NCI-H2227 treated with DMSO at 0.1 percent for 48 hours (cell line): ENCODE measurements at regions not wholly inside any gene's neighbourhood (a gene's known extent, or its start where the extent isn't known, plus 50 kb on each side); places are given as distances from the start of the nearest gene placed in this dataset.
"Not testable (repeated sequence)": the region's sequence is repeated elsewhere in the genome, so short reads cannot be mapped to it uniquely, and the experiment has no call there.

ENCODE experiments used
- DNase-seq: peaks from one replicate; lab custom pipeline; 2025; lab: John Stamatoyannopoulos, UW

DNA sequence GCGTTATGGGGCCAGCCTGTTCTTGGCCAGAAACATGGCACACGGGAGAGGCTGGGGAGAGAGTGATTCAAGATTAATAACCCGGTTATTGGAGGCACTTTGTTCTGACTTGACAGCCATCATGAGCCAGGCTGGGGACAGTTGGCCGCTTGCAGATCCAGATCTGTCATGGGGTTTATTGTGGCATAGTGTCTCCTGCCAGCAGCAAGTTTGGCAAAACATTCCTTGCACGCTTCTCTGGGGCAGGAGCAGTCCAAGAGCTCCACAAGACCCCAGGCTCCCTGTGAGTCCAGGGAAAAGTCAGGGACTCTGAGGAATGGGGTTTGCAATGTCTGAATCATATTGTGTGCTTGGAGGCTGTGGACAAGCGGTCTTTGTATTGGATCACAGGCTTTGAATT, 270.4 kb downstream of the MIAT start:
- DNase-seq, result no peak

DNA sequence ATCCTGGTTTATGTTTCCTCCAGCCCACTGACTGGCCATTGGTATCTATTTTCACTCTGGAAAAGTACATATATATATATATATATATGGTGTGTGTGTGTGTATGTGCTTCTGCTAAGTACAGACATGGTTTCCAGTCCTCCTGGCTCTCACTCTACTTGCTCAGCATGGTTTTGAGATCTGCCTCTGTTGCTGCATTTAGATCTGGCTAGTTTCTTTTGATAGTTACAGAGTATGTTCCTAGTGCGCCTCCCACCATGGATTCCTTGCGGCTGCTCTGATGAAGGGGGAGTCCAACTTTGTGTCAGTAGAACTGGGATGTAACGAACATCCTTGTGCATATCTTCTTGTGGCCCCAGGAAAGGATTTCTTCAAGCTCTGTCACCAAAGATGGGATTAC, 274.1 kb downstream of the MIAT start:
- no peak for DNase-seq

DNA sequence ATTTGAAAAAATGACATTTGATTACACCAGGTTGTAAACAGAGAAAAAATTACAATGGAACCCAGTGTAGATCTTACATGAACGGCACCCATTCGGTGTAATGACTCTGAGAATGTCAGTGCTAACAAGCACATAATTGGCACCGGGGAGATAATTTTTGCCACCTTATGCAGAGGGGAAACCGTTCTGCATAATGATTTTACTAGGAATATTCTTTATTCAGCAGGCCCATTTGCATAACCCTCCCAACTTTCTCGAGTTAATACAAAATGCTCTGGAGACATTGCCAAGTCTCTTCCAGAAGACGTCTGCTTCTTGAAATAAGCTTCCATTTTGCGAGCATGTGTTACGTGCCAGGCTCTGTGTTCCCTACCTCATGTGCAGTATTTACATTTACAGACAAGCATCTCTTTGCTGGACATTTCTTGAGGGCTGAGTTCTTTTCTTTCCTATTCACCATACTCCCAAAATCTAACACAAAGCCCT, 275.8 kb downstream of the MIAT start:
- DNase-seq, result no peak

DNA sequence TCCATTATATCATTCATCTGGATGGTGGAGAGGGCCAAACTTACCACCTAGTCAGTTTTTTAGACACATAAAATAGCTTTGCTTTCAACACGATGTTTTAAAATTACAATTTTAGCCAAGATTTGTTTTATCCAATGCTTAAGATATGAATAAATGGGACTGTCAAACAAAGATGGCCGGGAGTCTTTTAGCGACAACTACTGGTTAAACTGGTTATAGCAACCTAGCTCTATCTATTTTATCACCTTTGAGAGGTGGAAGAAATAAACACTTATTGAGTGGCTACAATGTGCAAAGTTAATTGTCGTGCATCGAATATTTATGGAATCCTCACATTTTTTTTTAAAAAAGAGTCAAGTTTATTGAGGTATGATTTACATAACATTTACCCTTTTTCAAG, 279.8 kb downstream of the MIAT start:
- DNase-seq, result no peak

DNA sequence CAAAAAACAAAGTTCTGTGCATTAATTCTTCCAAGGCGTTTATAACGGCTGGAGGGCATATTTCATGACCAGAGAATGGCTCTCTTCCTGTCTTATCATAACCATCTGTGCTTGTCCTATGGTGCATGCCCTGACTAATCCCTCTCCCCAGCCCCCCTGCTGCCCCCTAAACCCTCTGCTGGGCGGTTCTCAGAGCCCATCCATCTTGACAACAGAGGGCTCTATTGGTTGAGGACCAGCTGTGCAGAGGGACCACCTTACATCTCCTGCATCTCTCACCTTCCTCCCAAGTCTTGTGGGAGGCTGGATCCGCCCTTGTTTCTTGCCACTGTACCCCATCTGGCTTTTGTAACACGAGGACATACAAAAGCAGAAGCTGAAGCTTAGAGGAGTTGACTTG, 282.1 kb downstream of the MIAT start:
- DNase-seq, result no peak

DNA sequence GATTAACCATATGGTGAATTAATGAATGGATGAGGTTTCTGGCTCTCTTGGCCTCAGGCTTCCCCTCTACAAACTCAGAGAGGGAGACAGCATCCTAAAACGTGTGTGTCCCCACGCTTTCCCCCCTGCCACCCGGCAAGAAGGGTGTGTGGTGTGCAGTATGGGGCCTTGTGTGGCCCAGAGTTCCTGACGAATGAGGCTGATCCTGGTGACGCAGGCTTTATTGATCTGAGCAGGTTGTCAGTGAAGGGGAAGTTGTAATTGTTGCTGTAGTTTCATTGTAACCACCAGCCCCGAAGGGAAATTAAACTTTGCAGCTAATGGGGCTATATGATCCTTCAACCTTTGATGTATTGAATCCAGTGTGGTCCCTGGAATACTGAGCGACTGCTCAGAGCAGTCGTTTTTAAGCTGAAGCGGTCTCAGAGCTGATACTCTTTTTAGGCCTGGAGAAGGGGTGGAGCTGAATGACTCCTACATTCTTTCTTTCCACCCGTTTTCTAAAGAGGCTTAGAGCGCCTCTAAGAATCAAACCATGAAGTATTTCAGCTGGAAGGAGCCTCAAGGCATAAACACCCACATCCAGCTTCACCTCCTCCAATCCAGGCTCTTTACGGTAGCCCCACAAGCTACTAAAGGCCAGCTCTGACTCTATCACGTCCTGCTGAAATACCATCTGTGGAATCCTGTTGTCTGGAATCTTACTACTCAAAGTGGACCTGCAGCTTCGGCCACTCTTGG, 284.7 kb downstream of the MIAT start:
- DNase-seq, result no peak

DNA sequence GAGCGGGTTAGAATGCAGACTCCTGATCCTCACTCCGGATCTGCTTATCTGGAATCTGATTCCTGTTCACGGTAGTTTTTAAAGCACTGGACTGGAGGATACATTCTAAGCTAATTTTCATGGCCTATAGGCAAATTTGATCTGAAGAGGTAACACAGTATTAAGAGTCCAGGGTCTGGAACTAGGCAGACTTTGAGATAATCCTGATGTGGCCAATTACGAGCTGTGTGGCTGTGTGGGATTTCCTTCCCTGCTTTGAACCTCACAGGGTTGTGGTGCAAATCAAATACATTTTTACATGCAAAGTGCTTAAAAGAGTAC, 285.2 kb downstream of the MIAT start:
- no peak for DNase-seq

DNA sequence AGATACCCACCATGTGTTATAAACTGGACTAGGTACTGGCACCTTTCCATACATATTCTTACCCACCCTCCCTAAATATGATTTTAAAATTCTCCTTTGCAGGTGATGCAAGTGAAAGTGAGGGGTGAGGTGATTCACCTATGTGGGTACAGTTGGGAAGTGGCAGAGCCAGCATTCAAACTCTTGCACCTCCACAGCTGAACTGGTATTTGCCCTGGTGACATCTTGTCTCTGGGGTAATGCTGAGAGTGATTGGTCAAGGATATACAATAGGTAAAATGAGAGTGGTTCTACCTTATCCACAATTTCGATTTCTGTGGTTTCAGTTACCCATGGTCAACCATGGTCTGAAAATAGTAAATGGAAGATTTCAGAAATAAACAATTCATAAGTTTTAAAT, 288.2 kb downstream of the MIAT start:
- no peak for DNase-seq

DNA sequence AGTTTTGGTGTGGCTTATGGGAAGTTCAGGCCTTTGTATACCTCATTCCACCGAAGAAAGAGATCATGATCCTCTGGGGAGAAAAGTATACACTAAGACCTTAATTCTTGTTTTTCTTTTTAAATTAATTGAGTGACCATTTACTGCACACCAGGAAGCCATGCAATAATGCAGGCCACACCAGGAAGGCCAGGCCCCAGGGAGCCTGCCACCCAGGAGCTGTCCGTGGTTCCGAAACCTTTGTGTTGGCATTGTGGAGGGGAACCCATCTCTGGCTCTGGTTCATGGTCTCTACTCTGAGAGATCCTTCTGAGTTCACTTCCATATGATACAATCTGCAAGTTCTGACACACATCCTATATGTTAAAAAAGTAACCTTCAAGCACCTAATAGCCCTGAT, 291.8 kb downstream of the MIAT start:
- DNase-seq, result no peak

DNA sequence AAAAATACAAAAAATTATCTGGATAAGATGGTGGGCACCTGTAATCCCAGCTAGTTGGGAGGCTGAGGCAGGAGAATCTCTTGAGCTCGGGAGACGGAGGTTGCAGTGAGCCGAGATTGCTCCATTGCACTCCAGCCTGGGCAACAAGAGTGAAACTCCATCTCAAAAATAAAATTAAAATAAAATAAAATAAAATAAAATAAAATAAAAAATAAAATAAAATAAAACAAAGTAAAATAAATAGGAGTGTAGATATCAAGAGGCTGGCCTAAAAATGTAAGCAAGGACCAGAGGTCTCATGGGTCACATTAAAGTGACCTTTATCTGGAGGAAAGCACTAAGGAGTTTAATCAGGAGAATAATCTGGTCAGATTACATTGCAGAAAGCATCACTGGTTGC, 293.8 kb downstream of the MIAT start:
- not testable (repeated sequence) for DNase-seq

DNA sequence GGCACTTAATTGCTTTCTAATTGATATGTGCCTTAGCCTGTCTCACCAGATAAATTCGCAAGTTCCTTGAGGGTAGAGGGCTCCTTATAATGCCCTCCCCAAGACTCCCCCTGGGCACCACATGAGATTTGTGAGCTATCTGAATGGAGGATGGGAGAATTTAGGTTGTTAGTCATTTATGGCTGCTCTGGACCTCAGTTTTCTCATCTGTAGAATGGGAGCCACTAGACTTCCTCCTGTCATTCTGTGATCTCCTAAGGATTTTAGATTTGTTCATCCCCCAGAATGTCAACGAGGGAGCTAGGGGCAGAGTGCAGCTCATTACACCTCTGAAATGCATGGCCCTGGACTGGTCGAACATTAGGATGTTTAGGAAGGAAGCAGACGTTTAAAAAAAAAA, 294.6 kb downstream of the MIAT start:
- DNase-seq, result no peak

DNA sequence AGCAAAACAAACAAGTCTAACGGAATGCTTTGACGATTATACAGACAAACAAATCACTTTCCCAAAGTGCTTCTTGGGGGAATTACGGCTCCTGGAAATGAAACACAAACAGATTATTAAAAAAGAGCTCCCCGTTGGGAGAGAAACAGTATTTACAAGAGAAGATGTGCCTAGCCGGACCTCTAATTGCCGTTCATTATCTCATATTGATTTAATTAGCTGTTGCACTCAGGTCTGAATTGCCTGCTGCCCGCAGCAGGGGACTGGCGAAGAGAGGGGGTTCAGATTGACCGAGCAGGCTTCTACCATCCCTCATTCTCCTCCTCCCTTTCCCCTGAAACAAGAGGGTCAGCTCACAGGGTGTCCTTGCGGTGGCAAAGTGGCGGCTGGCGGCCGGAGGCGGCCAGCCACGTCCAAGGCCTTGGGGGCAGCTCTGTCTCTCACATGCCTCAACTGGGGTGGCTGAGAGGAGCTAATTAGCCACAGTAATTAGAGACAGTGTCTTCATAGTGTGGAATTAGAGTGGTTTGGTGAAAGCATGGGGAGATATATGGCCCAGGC, 295.1 kb downstream of the MIAT start:
- peak; percentile 74 for DNase-seq

DNA sequence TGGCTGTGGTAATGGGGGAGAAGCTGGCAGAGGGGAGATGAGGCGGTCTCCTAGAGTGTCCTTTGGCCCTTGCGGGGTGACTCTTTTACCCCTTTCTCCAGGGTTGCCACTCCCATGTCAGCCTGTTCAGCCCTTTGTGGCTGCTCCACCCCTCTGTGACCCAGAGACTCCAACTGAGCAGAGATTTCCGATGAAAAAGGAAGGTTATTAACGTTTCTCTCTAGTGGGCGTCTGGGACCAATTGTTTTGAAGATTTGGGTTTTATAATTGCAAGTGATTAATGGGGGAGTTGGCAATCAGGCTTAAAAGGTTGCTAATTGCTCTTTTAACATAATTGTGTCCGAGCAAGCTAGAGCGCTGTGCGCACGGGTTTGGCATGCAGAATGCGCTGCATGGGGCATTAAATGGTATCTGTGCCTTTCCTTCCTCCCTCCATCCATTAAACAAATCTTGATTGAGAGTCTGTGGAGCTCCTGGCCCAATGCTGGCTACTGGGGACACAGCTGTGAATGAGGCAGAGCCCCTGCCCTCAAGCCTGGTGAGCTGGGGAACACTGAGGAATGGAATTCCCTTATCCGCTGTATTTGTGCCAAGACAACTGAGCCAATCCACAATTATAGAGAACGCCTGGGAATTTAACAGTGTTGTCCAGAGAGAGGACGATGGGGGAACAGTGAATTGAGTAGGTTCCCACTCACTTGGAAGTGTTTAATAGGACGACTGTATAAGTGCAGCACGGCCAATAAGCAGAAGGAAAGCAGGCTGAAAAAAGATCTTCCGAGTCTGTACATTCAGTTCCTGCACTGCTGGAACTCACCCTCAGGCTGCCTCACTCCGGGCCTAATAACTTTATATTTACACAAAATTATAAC, 295.9 kb downstream of the MIAT start:
- peak; percentile 25 for DNase-seq

DNA sequence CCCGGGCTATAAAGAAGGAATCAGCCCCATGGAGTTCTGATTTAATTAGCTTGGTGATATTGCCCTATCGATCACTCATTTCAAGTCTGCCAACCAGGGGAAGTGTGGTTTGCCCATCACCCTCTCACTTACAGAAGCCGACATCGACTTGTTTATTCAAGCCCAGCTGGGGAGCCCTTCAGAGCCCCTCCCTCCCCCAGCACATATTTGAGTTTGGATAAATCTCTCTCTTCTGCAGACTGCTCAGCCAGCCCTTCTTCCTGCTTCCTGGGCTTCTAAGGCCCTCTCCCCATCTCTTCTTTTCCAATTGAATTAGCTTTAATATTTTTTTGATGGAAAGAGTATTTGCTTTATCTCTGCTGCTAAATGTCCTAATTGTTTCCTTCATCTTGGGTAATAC, 299.0 kb downstream of the MIAT start:
- DNase-seq, result no peak

DNA sequence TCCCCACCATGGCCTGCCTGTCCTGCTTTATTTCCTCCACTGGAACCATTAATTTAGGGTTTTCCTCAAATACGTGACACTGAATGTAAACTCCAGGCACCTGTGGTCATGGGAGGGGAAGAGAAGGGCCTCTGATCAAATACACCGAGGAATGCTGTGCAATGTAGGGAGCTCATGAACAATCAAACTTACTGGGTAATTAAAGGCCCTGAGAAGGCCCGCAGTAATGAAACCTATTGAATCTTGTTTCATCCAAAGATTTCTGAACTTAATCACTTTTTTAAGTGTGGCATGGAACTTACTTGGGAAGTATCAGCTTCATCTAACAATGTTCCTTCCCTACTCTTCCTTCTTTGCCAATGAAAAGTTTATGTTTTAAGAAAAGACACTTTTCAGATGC, 299.8 kb downstream of the MIAT start:
- DNase-seq, result no peak

DNA sequence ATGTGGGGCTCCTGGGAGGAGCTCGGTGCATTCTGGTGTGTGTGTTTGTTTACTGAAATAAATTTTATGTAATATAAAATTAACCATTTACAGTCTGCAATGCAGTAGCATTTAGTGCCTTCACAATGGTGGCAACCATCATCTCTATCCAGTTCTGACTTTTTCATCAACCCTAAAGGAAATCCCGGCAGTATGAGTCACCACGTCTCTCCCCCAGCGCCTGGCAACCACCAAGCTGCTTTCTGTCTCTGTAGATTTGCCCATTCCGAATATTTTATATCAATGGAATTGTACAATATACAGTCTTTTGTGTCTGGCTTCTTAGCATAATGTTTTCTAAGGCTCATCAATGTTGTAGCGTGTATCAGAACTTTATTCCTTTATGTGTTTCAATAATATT, 300.5 kb downstream of the MIAT start:
- DNase-seq, result no peak

DNA sequence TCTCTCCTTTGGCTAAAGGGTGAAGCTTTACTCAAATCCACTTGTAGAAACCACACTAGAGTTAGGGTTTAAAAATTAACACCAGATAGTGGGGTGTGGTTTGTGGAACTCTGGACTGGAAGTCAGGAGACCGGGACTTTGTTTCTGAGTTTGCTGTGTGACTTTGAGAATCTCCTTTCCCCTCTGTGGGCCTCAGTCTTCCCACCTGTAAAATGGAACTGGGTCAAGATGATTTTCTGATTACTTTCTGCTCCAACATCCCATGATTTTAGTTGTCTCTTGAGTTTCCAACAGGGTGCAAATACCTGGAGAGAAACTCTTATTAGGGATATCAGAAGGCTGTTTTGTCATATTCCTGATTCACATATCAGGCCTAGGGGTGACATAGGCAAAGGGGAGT, 301.0 kb downstream of the MIAT start:
- DNase-seq, result no peak

DNA sequence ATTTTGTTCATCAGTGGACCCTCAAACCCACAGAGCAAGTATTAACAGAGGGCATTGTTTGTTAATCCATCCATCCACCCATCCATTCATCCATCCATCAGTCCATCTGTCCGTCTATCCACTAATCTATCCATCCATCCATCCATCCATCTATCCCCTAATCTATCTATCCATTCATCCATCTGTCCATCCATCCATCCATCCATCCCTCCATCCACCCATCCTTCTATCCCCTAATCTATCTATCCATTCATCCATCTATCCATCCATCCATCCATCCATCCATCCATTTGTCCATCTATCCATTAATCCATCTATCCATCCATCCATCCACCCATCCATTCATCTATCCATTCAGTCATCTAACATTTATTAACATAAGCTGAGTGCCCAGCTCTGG, 307.3 kb downstream of the MIAT start:
- no peak for DNase-seq

DNA sequence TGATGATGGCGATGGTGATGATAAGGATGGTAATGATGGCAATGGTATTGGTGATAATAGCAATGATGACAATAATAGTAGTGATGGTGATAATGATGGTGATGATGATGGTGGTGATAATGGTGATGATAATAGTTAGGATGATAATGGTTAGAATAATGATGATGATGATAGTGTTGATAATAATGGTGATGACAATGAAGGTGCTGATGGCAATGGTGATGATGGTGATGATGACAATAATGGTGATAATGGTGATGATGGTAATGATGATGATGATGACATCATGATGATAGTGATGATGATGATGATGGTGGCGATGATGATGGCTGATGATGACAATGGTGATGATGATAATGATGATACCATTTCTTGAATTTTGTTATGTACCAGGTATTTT, 309.9 kb downstream of the MIAT start:
- DNase-seq, result no peak

DNA sequence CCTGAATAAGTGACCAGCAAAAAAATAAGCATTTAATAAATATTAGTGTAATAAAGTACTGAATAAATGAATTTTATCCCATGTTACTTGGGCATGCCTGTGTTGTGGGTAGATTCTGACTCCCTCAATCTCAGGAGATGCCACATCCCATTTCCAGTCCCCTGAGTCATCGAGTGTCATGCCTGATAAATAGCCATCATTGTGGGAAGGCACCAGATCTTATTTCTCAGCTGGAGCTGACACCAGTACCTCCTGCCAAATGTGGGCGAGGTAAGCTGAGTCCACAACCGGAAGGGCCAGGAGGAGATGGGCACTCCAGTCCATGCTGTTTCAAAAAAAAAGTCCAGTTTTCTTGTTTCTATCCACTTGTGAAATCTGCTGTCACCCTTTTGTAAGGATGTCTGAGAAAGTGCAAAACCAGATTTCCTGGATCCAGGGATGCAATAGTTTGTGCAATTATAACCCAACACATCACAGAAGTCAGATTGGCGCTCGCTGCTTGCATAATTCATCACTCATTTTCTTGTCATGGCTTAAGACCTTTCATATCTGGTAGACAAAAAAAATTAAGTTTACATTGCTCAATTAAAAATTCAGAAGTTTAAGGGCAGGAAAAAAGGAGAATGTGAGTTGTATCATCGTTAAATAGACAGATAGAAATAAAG, 311.6 kb downstream of the MIAT start:
- no peak for DNase-seq

DNA sequence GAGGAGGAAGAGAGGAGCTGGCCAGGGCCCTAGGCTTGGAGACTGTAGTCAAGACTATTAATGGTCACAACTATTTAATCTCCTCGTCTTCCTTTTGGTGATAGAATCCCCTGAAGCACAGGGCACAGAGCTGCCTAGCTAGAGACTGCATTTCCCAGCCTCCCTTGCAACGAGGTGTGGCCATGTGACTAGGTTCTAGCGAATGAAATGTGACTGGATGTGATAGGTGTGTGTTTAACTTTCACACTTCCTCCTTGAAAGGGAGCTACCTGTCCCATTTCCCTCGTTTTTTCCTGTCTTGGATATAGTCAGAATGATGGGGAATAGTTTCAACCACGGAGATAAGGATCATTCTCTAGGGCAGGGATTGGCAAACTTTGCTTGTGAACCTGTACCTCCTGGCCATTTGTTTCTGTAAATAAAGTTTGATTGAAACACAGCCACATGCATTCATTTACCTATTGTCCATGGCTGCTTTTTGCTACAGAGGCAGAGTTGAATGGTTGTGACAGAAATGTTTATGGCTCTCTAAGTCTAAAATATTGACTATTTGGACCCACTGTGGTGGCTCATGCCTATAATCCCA, 313.5 kb downstream of the MIAT start:
- DNase-seq, result no peak

DNA sequence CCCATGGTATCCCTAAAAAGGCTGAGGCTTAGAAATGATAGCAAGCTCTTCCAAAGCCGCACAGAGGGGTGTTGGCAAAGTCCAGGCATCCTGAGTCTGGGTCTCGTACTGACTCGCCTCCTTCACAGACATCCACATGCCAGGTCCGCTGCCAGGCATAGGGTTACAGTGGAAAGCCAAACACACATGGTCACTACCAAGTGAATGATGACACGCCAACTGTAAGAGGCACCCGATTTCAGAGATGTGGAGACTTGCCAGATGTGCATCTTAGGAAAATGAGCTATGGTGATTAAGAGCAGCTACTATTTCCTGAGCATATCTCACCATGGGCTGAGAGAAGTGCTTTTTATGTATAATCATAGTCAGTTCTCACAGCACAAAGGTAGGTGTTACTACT, 314.9 kb downstream of the MIAT start:
- DNase-seq, result no peak
